ENCODE measurements at regions not wholly inside any gene's neighbourhood (a gene's known extent, or its start where the extent isn't known, plus 50 kb on each side); places are given as distances from the start of the nearest gene placed in this dataset.

GRCh38 chr2:150166313-150167051 lies 321.0 kb downstream of the RND3 start:
- intact Hi-C loops (cut with micrococcal nuclease), result no loop called here

GRCh38 chr2:150165988-150166312 lies 321.5 kb downstream of the RND3 start:
- intact Hi-C loops (cut with micrococcal nuclease), result no loop called here

DNA sequence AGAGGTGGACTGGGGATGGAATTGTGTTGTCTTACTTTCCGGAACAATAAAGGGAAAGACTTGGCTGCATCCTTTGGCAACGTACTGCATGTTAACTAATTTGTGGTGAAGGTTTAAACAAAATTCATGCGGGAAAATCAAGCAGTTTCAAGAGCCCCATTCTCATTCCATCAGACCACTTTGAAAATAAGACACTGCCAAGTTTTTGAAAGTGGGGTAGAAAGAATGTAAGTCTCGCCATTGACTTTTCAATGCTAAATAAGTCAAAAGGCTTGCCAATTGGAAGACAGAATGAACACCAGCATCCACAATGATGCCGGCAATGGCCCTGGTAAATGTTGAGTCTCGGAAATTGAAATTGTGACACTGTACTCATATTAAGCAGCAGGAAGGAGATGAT lies 322.0 kb downstream of the RND3 start:
- intact Hi-C loops (cut with micrococcal nuclease), result no loop called here

- intact Hi-C loops (cut with micrococcal nuclease), result no loop called here
Observed at GRCh38 chr2:150162241-150162942, 325.1 kb downstream of the RND3 start.

GRCh38 chr2:150160058-150160457 lies 327.4 kb downstream of the RND3 start:
- intact Hi-C loops (cut with micrococcal nuclease), result no loop called here

- intact Hi-C loops (cut with micrococcal nuclease), result no loop called here
Observed at GRCh38 chr2:150159300-150159699, 328.2 kb downstream of the RND3 start.

GRCh38 chr2:150156876-150157275 lies 330.6 kb downstream of the RND3 start:
- intact Hi-C loops (cut with micrococcal nuclease), result no loop called here

GRCh38 chr2:150156415-150156814 lies 331.1 kb downstream of the RND3 start:
- intact Hi-C loops (cut with micrococcal nuclease), result no loop called here

- intact Hi-C loops (cut with micrococcal nuclease), result no loop called here
Observed at GRCh38 chr2:150154308-150154797, 333.1 kb downstream of the RND3 start.

DNA sequence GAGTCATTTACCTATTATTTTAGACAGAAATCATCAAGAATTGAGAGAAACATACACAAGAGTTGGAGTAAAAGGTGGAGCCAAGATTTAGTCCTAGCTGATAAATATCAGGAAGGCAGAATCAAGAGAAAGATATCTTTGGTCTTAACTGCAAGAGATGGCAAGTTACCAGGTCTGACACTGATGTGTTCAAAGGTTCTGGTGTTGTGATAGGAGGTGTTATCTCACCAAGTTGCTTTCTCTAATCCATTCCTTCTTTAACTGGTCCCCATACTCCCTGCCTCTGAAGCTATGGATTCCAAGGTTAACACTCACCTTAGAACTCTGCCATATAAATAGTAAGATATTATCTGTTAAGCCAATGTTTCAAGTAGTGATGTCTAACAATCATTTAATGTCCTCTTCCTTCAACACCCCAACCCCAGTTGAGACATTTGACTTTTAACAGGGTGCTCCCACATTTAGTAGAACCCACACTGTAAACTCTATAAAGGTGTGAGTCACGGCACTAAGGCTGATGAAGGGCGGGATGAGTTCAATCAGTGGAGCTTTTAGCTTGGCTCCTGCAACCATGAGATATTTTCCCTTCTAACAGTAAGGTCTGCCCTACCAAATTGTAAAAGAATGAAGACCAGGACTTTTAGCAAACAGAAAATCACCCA lies 333.7 kb downstream of the RND3 start:
- intact Hi-C loops (cut with micrococcal nuclease), result no loop called here

- intact Hi-C loops (cut with micrococcal nuclease), result no loop called here
Observed at GRCh38 chr2:150152230-150152629, 335.2 kb downstream of the RND3 start.

DNA sequence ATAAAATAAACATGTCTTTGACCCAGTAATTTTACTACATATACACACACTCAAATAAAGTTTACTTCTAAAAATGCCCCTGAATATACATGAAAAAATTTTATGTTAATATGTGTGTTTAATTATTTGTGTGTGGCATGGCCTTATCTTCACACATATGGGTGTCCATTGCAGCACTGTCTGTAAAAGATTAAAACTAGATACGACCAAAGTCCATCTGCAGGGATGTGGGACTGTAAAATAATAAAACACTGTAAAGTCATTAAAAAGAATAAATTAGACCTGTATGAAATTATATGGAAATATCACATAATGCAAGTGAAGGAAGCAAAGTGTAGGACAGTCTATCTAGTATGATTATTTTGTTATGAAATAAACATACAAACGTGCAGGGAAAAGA lies 337.3 kb downstream of the RND3 start:
- intact Hi-C loops (cut with micrococcal nuclease), result no loop called here

GRCh38 chr2:150147889-150148683 lies 339.4 kb downstream of the RND3 start:
- intact Hi-C loops (cut with micrococcal nuclease), result no loop called here

DNA sequence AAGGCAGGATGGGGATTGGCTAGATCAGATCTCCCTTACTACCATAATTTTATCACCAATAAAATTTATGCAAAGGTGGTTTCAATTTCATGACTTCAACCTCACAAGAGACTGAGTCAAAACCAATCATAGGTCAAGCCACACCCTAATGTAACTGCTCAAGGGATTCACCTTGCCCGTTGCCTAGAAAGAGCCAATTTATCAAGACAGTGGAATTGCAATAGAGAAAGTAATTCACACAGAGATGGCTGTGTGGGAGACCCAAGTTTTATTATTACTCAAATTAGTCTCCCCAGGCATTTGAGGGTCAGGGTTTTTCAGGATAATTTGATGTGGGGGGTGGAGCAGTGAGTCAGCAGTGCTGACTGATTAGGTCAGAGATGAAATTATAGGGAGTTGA lies 340.6 kb downstream of the RND3 start:
- intact Hi-C loops (cut with micrococcal nuclease), result no loop called here

GRCh38 chr2:150145299-150145692 lies 342.2 kb downstream of the RND3 start:
- intact Hi-C loops (cut with micrococcal nuclease), result no loop called here

- intact Hi-C loops (cut with micrococcal nuclease), result no loop called here
Observed at GRCh38 chr2:150144546-150145298, 342.7 kb downstream of the RND3 start.

GRCh38 chr2:150143087-150143536 lies 344.4 kb downstream of the RND3 start:
- intact Hi-C loops (cut with micrococcal nuclease), result no loop called here

- intact Hi-C loops (cut with micrococcal nuclease), result no loop called here
Observed at GRCh38 chr2:150142561-150142960, 344.9 kb downstream of the RND3 start.

- intact Hi-C loops (cut with micrococcal nuclease), result no loop called here
Observed at GRCh38 chr2:150141226-150142001, 346.1 kb downstream of the RND3 start.

- intact Hi-C loops (cut with micrococcal nuclease), result no loop called here
Observed at GRCh38 chr2:150140777-150141176, 346.7 kb downstream of the RND3 start.

All from T-helper 1 cell treated with Interleukin-12 subunit alpha and Interleukin-12 subunit beta and Interleukin-4 antibody, amounts not matched to agents 30 ng/mL and 1 ng/mL, for 36 hours (primary cell).